HG03108 (cell line): ENCODE measurements at regions not wholly inside any gene's neighbourhood (a gene's known extent, or its start where the extent isn't known, plus 50 kb on each side); places are given as distances from the start of the nearest gene placed in this dataset.

Experiments
- ATAC-seq: cut with Tn5 transposase; IDR thresholded peaks from one replicate; pipeline ENCODE4 v1.9.1; 2021; ENCODE audit warnings: moderate library complexity; ENCODE audit not compliant: unreplicated experiment

- no peak for ATAC-seq
Observed at GRCh38 chr1:229191066-229191674, 79.7 kb upstream of the RAB4A start.

DNA sequence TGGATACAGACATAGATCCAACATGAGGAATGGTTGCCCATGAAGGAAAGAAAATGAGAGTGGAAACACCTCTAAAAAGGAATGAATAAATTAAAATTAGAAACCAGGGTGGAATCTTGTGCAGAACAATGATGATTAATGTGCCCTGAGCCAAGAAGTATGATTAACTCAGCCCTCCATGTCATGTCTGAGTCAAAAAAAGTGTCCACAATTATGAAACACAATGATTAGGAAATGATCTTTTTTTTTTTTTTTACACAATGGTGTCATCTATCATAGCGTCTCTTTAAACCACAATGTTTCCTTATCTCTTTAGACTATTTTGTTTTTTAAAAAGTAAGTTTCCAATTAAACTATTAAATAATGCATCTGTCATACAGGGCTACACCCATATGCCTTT is 78.9 kb upstream of the RAB4A start:
- no peak for ATAC-seq

DNA sequence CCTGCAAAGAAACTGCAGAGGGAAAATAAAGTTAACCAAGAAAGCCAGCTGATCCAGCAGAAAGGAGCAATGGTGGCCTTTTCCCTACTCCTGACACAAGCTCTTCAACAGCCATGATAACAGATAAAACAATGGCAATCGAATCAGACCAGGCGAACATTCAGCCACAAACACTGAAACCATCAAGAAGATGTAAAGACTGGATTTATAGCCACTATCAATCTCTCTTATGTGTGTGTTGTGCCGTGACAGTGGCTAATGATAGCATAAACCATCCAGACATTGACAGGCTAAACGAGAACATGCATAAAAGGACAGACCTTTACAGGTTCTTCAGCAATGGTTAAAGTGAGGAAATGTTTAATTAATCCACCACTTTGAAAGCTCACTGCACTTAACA is 78.1 kb upstream of the RAB4A start:
- ATAC-seq: no peak

GRCh38 chr1:229194096-229194495 is 76.8 kb upstream of the RAB4A start:
- no peak for ATAC-seq

DNA sequence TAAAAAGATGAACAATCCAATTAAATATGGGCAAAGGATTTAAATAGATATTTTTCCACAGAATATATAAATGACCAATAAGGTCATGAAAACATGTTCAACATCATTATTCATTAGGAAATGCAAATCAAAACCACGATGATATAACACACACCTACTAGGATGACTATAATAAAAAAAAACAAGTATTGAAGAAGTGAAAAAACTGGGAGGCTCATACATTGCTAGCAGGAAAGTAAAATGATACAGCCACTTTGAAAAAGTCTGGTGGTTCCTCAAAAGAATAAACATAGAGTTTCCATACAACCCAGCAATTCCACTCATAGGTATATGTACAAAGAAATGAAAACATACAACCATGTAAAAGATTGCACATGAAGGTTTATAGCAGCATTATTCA is 75.7 kb upstream of the RAB4A start:
- ATAC-seq: no peak

GRCh38 chr1:229196404-229197264 is 74.3 kb upstream of the RAB4A start:
- no peak for ATAC-seq

GRCh38 chr1:229197265-229197585 is 73.7 kb upstream of the RAB4A start:
- ATAC-seq: no peak

DNA sequence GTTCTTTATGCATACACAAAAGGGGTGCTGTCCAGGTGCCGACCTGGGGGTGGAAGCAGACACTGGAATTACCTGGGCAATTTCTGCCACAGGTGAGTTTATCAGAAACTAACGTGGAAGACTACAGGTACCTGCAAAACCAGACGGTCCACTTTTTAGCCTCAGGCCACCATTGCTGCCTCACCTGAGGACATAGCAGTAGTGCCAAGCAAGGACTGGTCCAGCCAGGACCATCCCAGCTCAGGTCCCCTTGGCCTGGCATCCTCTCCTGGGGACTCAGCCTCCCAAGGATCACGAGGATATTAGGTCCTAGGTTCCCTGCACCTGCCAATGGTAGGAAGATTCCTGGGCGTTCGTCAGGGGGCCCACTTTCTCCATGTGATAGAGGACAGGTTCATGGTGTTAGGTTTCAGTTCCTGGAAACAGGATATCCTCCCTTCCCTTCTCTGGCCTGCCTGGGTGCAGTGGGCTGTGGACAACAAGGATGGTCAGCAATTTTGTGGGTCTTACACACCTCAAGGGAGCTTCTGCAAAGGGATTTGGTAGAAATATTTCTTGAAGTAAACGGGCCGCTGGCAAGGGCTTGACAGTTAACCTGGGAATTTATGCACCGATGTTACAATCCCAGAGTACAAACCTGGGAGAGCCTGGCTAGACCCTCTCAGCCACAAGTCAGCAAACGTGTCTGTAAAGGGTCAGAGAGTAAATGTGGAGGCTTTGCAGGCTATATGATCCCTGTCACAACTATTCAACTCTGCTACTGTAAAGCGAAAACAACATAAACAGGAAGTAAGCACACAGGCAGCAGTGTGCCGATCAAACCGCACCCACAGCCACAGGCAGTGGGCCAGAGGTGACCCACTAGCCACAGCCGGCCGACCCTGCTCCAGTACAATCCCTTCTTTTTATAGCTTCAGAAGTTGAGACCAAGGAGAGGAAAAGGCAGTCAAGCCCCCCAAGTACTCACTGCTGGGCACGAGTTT is 71.4 kb upstream of the RAB4A start:
- ATAC-seq: peak; percentile 66

DNA sequence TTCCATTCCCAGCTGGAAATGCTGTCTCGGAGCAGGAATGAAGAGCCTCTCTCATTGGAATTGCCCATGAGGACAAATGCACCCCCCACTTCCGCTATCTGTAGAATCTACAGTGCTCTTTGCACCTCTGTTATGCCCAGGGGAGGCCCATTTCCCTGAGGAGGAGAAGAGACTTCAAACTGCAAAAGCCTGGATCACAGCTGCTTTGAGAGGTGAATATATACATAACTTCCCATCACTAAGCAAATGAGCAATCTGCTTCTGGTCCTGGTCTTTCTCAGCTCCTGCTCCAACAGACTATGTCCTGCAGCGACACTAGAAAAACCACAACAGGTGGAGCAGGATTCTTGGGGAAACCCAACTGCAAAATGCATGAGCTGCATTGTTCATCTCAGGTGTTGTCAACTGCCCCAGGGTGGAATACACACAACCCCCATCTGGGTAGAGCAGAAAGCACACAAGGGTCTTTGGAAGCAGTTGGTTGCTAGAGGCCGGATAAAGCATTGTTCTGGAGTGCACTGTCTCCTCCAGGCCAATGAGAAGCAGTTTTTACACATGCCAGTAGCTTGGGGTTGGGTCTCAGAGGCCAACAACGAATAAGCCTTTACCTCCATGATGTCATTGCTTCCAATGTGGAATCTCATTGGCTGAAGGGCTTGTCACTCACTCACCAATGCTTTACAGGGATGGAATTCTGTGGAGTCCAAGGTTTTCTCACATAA is 67.7 kb upstream of the RAB4A start:
- no peak for ATAC-seq

DNA sequence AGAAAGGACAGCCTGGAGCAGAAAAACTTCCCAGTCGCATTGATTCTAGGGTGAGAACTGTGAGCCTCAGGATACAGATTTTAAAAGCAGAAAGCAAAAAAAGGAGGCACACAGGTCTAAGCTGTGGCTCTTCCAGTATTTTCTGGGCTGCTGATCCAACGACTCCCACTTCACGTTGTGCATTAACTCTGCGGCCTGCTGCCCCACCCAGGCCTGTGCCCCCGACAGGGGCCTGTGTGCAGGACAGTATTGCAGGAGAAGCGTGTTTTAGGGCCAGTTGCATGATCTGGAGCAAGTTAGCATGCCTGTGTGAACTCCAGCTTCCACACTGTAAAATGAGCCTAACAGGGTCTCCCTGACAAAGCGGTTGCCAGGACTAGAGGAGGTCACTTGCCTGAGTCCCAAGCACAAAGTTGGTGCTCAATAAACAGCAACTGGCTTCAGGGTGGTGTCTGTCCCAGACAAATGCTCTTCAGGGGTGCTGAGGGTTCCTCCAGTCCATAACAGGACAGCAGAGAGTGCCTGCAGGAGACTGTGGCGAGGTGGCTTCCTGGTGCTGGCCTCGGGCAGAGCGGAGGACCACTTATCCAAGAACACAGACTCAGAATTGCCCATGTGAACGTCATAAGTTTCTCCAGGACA is 66.8 kb upstream of the RAB4A start:
- ATAC-seq: no peak

DNA sequence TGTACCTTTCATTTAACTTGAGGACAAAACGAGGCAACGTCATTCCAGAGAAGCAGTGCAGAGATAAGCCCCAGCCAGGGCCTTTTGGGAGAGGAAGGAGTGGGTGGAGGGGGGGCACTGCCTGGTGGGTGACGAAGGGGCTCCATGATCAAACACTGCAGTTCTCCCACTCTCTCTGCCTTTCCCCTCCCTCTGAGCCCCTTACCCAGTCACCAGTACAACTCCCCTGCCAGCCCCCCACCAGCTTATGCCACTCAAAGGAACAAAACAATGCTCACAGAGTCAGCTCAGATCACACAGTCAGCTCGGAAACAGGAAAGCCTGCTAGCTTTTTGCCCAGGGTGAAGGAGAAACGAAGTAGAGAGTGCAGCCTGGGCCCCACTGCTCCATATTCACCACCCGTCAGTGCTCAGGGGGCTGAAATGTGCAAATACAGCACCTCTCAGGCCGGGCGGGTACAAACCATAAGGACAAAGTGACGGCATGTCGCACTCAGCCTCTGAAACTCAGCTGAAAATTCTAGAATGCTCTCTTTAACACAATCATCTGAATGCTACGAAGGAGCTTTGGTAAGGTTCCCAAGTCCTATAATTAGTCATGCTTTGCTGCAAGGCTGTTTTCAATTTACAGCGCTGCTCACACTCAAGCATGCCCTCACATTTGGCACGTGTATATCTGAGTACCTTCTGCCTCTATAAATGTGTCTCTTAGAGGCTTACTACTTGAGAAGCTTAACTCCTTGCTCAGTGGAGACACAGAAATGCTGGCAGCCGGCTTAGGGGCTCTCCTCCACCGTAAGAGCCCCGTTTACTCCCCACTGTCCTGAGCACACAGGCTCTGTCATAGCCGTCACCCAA is 65.8 kb upstream of the RAB4A start:
- no peak for ATAC-seq

DNA sequence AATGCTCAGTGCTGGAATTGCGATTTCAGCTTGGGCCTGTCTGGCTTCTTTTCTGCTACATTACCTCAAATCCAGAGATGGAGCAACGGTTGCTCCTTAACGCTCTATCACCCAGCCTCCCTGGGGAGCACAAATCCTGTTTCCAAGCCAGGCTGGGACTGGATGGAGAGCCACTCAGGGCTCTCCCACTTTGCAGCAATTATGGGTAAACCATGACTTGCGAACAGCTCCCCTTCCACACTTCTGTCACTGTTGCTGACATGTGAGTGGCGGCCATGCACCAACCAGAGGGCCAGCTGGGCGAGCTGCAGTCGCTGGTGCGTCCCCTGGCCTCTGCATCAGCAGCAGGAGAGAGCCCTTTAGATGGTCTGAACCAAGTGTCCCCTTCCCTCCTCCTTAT is 65.1 kb upstream of the RAB4A start:
- no peak for ATAC-seq

DNA sequence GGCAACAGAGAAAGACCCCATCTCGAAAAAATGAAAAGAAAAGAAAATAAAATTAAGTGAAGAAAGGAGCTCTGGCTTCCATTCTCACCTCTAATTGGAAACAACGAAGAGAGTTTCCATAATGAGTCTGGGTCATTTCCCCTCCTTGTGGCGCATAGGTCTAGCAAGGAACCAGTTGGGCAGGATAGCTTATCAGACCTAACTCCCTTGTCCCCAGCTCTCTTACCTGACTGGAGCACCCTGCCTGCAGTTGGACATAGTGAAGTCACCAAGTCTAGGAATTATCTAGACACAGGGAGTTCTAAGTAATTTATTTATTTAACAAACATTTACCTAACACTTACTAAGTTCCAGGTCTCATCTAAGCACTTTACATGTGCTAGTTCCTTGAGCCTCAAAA is 63.0 kb upstream of the RAB4A start:
- no peak for ATAC-seq

DNA sequence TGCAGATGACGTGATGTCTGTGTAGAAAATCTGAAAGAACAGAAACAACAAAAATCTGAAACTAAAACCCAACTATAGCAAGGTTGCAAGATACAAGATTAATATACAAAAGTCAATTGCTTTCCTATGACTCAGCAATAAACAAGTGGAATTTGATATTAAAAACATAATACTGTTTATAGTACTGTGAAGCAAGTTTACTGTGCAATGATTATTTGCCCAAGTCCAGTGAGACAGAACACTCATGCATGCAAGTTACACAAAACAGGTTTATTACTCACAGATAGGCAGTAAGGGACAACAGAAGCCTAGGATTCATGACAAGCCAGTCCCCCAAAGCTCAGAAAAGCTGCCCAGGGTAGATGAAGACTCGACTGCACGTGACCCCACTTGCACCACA is 62.4 kb upstream of the RAB4A start:
- no peak for ATAC-seq

- no peak for ATAC-seq
Observed at GRCh38 chr1:229209386-229209785, 61.5 kb upstream of the RAB4A start.

- ATAC-seq: no peak
Observed at GRCh38 chr1:229209816-229210215, 61.1 kb upstream of the RAB4A start.

DNA sequence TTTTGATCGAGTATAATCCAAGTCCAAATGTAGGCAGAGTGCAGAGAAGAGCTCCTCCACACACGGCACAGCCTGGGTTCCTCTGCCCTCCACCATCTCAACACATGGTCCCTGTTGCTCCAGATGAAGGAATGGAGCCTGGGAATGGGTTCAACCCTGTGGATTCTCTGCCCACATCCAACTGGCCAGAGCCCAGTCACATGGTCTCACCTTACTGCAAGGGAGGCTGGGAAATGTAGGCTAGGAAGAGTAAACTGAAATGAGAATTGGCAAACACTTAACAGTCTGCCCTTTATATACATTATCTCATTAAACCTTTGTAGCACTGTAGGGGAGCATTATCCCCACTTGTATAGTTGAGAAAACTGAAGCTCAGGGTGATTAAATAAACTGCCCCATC is 60.1 kb upstream of the RAB4A start:
- no peak for ATAC-seq

GRCh38 chr1:229213797-229214196 is 57.1 kb upstream of the RAB4A start:
- no peak for ATAC-seq

DNA sequence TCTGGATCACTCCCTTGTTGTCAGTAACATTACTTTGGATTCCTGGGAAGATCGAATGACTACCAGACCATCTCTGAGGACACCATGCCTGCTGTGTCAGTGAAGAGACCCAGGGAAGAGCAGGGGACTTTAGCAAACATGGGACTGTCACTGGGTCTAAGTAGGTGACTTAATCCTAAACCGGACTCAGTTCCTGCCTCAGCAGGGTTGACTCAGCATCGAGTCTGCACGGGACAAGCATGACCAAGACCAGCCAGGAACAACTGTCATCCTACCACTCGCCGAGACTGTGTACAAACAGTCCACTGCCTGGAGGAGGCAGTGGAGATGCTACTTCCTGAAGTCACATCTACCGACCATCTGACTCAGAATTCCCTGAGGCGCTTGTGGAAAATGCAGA is 53.2 kb upstream of the RAB4A start:
- ATAC-seq: no peak

GRCh38 chr1:229218612-229219025 is 52.3 kb upstream of the RAB4A start:
- ATAC-seq: no peak
